ENCODE measurements at regions not wholly inside any gene's neighbourhood (a gene's known extent, or its start where the extent isn't known, plus 50 kb on each side); places are given as distances from the start of the nearest gene placed in this dataset.

- intact Hi-C loops (cut with DNase I), result no loop called here
- Histone ChIP-seq H3K4me1 (no peaks in the 10 kb centered on the region), H3K9me3 (no peaks in the 10 kb centered on the region), H3K27me3 (no peaks in the 10 kb centered on the region), H3K36me3 (replicated peaks in 1 of 2; ENCODE audit: insufficient read depth in 1 of 2, low read depth in 2 of 2) (no peaks in the 10 kb centered on the region), H3K27ac (no peak overlapping the region), H3K4me3 (no peak overlapping the region)
- no peak for DNase-seq
- WGBS, 2 donors, result 92 to 97% methylated on average over 3 of the region's 3 CpGs
- ATAC-seq, result no peak
- TF ChIP-seq POLR2A (IDR thresholded peaks at IDR 0.05), result no peak
- no peak for TF ChIP-seq CTCF (IDR thresholded peaks at IDR 0.05)
These were observed 129.4 kb downstream of the CCDC34 start for GRCh38 chr11:27233654-27234042.

GRCh38 chr11:27231530-27231929, 131.5 kb downstream of the CCDC34 start:
- no peaks in the 10 kb centered on the region for H3K27me3 ChIP-seq
- DNase-seq, result no peak

GRCh38 chr11:27230192-27230572, 132.8 kb downstream of the CCDC34 start:
- Histone ChIP-seq H3K27ac (no peak overlapping the region), H3K4me3 (no peak overlapping the region), H3K9me3 (no peaks in the 10 kb centered on the region), H3K27me3 (no peaks in the 10 kb centered on the region), H3K36me3 (replicated peaks in 1 of 2; ENCODE audit: insufficient read depth in 1 of 2, low read depth in 2 of 2) (no peaks in the 10 kb centered on the region), H3K4me1 (peaks cover 4% of the 10 kb centered on the region)
- ATAC-seq (no peak), DNase-seq (no peak)
- TF ChIP-seq POLR2A (IDR thresholded peaks at IDR 0.05), result no peak
- no peak for TF ChIP-seq CTCF (IDR thresholded peaks at IDR 0.05)
- intact Hi-C loops (cut with DNase I), result no loop called here
- 79 to 96% methylated on average over 1 of the region's 1 CpG for WGBS, 2 donors

More at GRCh38 chr11:27231530-27231929, 131.5 kb downstream of the CCDC34 start:
- intact Hi-C loops (cut with DNase I), result no loop called here
- H3K36me3 ChIP-seq (replicated peaks in 1 of 2; ENCODE audit: insufficient read depth in 1 of 2, low read depth in 2 of 2), result no peaks in the 10 kb centered on the region
- no peak overlapping the region for H3K27ac ChIP-seq
- TF ChIP-seq CTCF (IDR thresholded peaks at IDR 0.05), result no peak
- TF ChIP-seq POLR2A (IDR thresholded peaks at IDR 0.05), result no peak
- H3K4me1 ChIP-seq, result peaks cover 4% of the 10 kb centered on the region
- H3K9me3 ChIP-seq, result no peaks in the 10 kb centered on the region
- 51 to 54% methylated on average over 6 of the region's 6 CpGs for WGBS, 2 donors
- no peak overlapping the region for H3K4me3 ChIP-seq
- no peak for ATAC-seq

GRCh38 chr11:27229511-27230191, 133.4 kb downstream of the CCDC34 start:
- ATAC-seq, result no peak
- 69 to 80% methylated on average over 2 of the region's 2 CpGs for WGBS, 2 donors
- no peaks in the 10 kb centered on the region for H3K27me3 ChIP-seq
- DNase-seq, result no peak
- intact Hi-C loops (cut with DNase I), result no loop called here
- no peak overlapping the region for H3K4me3 ChIP-seq
- H3K4me1 ChIP-seq, result peaks cover 4% of the 10 kb centered on the region
- TF ChIP-seq CTCF (IDR thresholded peaks at IDR 0.05), result no peak
- no peak for TF ChIP-seq POLR2A (IDR thresholded peaks at IDR 0.05)
- no peaks in the 10 kb centered on the region for H3K9me3 ChIP-seq
- no peak overlapping the region for H3K27ac ChIP-seq
- no peaks in the 10 kb centered on the region for H3K36me3 ChIP-seq (replicated peaks in 1 of 2; ENCODE audit: insufficient read depth in 1 of 2, low read depth in 2 of 2)

GRCh38 chr11:27228906-27229290, 134.1 kb downstream of the CCDC34 start:
- Histone ChIP-seq H3K4me3 (no peak overlapping the region), H3K9me3 (no peaks in the 10 kb centered on the region), H3K36me3 (replicated peaks in 1 of 2; ENCODE audit: insufficient read depth in 1 of 2, low read depth in 2 of 2) (no peaks in the 10 kb centered on the region), H3K27me3 (no peaks in the 10 kb centered on the region), H3K27ac (no peak overlapping the region), H3K4me1 (peaks cover 4% of the 10 kb centered on the region)
- ATAC-seq (no peak), DNase-seq (no peak)
- TF ChIP-seq POLR2A (IDR thresholded peaks at IDR 0.05), result no peak
- no peak for TF ChIP-seq CTCF (IDR thresholded peaks at IDR 0.05)
- intact Hi-C loops (cut with DNase I), result no loop called here
- 76 to 84% methylated on average over 2 of the region's 2 CpGs for WGBS, 2 donors
